GM21529 (cell line): ENCODE measurements at regions not wholly inside any gene's neighbourhood (a gene's known extent, or its start where the extent isn't known, plus 50 kb on each side); places are given as distances from the start of the nearest gene placed in this dataset.
A peak's percentile ranks its signal among the peaks of the same experiment; 100 is the strongest.

Source experiments
- ATAC-seq: cut with Tn5 transposase; IDR thresholded peaks from one replicate; pipeline ENCODE4 v1.9.1; 2021; ENCODE audit not compliant: unreplicated experiment

GRCh38 chr3:117246771-117247555 is 537.4 kb downstream of the TUSC7 start:
- no peak for ATAC-seq

DNA sequence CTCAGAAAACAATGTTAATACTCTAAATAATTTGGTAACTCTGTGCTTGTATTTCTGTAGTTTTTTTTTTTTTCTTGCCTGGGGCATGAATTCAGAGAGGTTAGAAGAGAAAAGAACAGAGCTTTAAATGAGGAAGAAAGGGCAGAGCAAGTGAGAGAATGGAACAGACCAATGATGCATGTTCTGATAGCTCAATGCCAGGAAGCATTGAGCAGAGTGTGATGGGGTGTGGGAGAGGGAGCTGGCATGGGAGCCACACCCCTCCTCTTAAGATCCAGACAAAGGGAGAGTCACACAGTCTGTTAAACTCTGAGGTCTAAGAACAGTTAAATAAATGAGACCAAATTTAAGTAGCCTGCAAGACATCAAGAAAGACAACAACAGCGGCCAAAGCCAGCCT is 538.6 kb downstream of the TUSC7 start:
- ATAC-seq = no peak

DNA sequence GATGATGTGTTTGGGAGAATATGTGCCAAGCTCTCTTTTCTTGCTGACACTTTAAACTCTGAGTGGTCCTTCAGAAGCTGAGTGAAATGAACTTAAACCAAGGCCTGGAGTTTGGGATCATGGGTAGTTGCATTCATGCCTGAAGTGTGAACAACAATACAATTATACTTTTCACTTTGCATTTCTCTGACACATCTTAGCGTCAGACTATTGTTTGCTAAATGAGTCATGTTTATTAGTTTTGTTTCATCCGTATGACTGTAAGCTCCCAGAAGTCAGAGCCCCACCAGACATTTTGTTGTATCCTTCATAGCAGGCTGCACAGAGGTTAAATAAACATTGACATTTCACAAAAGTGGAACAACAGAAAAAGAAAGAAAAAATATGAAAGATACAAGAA is 542.6 kb downstream of the TUSC7 start:
- ATAC-seq = no peak

- no peak for ATAC-seq
Observed at GRCh38 chr3:117252651-117253050, 543.1 kb downstream of the TUSC7 start.

DNA sequence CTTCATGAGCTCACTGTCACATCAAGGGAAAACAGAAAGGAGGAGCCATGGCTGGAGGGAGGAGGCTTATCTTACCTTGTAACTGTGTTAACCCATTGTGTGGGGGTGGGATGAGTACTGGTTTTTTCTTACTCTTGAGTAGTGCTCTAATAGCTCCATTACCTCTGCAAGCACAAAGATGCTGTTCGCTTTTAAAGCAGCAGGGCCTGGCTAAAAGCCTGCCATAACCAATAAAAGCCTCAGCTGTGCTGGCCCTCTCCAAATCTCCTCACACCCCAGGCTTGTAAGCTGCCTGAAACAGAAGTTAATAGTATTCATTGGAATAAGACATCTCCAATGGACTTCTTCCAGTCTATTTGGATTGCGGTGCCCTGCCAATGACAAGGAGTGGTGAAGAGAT is 544.1 kb downstream of the TUSC7 start:
- no peak for ATAC-seq

DNA sequence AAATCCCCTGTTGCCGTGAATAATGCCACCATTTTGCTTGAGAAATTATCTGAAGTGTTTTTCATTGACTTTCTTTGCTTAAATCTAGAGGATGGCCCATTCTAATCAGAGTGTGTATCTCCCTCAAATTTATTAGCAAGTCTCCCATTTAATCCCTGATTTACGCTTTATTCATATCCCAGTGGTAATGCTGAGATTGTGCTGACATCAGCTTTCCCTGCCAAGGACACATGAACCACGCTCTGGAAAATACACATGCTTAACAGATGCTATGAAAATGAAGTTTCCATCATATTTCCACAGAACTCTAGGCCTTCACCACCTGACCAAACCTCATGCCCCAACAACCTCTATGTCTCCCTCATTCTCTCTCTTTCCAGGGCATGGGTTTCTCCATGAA is 545.4 kb downstream of the TUSC7 start:
- no peak for ATAC-seq

DNA sequence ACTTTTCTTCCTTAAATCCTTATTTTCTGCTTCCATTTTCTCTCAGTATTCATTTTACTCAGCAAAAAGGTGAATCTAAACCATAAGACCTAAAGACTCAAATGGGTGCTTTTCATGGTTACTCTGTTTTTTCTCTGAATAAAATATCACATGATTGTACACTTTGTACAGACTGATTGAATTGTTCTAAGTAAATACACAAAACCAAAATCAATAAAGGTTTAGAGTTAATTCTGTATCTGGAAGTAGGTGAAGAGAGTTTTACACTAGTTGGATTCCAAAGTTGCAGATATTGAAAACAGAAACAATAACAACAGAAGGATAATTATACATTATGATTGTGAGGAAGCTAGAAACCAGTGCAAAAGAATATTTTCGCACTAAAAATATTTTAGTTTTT is 546.2 kb downstream of the TUSC7 start:
- no peak for ATAC-seq

- no peak for ATAC-seq
Observed at GRCh38 chr3:117261983-117262421, 552.4 kb downstream of the TUSC7 start.

DNA sequence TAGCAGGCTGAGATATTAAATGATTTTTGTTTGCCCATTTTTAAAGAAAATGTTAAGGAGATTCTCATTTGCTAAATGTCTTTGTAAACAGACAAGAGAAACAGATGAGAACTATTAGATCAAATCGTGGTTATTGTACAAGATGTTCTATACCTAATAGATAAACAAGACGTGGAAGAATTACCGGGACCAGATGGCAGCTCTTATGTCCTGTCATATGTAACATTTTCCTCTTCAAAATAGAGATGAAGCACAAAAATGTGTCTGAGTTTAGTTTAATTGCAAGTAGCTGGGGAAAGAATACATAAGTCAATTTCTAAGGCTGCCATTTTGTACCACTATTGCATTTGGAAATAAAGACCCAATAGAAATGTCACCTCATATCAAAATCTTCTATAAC is 553.7 kb downstream of the TUSC7 start:
- ATAC-seq = no peak

DNA sequence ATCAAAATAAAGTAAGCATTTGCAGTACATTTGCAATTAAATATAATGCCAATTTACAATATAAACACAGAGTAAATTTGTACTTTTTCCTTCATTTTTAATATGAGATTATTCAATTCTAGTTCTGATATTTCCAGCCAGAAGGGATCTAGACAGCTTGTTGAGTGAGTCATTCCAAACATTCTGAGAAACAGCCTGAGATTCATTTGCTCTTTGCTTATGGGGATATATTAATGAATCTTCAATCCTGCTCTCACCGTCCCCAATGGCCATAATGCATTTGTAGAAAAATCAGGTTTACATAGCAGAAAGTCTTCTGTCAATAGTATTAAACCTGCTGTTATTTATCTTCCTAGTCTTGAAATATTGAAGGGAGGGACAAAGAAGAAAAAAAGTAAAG is 554.2 kb downstream of the TUSC7 start:
- no peak for ATAC-seq

DNA sequence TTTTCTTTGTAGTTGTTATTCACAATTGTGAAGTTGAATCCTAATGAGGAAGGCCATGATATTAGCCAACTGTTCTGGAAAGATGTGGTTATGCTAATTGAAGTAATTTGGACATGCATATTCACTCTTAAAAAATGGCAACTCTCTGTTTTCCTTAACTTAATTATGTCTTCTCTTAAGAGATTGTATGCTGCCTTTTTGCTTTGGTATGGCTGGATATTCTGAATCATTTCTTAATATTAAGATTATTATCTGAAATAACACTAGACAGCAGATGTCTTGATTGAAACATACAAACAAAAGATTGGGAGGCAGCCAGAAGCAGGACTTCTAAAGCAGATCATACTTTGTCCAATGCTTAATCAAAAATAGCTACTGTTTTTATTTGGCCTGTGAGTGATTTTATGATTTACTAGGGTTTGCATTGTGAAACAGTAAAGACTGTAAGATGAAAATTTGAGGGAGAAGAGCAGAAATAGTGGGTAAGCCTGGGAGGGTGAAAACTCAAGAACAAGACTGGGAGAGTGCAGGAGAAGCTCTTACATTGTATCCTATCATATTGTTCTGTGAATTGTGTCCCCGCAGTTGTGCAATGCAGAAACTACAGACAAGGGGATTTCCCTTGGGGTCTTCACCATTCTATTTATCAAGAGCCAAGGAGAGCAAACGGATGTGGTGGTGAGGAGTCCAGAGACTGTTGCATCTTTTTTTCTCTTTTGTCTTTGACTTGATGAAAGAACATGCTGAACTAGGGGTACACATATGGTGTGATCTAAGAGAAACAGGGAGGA is 554.8 kb downstream of the TUSC7 start:
- no peak for ATAC-seq

DNA sequence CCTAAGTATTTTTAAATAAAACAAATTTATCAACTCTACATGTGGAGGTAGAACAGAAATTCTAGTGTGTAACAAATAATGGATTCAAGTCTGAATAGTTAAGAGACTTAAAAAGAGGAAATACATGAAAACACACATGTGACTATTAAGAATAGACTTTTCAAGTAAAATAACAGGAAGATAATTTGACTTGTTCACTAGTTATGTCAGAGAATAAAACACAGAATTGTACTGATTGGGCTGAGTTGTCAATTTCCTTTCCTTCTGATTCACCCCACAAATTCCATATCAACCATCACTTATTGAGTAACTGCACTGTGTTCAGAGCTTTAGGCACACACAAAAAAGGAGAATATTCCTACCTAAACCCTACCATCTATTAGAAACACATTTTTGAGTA is 557.2 kb downstream of the TUSC7 start:
- ATAC-seq = no peak

DNA sequence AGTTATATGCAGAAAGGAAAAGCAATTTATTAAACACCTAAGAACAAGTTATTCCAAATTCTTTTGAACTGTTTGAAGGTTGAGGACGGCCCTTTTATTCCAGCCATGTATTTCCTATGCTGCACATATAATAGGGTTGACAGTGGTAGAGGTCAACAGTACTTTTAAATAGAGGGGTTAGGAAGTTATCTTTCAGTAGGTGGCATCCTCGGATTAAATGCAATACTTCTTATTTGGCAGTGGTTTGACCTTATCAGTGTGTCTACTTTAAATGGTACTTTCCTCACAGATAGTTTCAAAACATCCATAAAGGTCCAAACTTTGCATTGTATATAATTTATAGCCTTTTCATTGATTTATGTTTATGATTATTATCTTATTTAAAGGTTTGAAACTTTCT is 558.7 kb downstream of the TUSC7 start:
- no peak for ATAC-seq

DNA sequence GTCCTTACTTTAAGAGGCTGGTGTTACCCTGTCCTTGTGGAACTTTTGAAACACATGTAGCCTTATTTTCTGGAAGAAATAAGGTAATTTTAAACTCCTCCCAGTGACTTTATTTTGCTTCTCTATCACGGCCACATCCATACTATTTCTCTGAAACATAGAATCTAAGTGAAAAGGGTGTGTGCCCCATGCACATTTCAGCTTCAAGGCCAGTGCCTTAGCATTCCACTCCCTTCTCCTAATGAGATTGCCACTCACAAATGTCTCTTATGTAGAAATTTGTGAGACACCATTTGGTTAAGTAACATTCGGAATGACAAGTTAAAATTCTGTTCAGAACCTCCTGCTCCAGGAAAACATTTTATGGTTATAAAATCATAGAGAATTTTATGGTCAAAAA is 562.7 kb downstream of the TUSC7 start:
- no peak for ATAC-seq

DNA sequence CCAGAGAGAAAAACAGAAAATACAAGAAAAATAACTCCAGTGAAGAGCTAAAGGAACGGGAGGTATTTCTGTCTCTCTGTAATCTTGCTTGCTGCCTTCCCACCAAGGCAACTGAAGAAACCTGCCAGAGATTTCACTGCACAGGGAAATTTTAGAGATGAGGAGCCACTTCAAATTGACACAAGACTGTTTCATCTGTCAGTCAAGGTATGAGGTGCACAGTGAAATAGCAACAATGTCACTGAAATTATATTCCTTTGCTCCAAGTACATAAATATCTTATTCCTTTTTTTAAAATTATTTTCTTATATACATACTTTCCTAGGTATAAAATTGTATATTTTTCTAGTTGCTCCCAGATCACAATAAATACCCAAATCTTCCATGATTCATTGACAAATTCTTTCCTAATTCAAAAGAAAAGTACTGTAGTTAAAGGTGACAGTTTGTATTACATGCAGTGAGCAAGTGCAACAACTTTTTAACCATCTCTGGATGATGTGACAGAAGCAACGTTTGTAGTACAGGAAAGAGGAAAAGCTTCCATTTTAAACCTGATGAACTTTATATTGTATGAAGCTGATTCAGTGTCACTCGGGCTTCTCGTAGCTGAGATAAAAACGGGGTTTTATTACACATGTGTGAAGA is 563.4 kb downstream of the TUSC7 start:
- ATAC-seq = no peak

GRCh38 chr3:117277816-117278215 is 568.2 kb downstream of the TUSC7 start:
- no peak for ATAC-seq

GRCh38 chr3:117278424-117279190 is 569.0 kb downstream of the TUSC7 start:
- peak; percentile 90 for ATAC-seq

GRCh38 chr3:117281371-117281770 is 571.8 kb downstream of the TUSC7 start:
- ATAC-seq = no peak

GRCh38 chr3:117282566-117282965 is 573.0 kb downstream of the TUSC7 start:
- ATAC-seq = no peak

GRCh38 chr3:117285737-117286136 is 576.2 kb downstream of the TUSC7 start:
- no peak for ATAC-seq

DNA sequence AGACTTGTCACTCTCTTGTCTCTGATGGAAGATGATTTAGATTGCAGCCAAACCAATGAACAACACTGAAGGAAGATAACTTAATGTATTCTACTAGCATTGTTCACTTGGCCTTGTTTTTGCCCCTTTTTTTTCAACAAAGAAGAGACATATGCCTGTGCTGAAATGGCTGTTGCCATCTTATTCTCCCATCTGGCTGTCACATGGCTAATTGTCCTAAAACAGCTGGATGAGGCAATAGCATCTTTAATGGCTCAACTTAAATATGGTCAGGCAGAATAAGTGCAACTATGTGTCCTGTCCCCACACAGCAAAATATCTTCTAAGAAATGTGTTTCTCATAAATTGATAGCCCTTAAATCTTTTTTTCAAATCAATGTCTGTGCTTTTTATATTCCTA is 576.9 kb downstream of the TUSC7 start:
- ATAC-seq = no peak
